ENCODE measurements at regions not wholly inside any gene's neighbourhood (a gene's known extent, or its start where the extent isn't known, plus 50 kb on each side); places are given as distances from the start of the nearest gene placed in this dataset.

- no peak for TF ChIP-seq CTCF (IDR thresholded peaks at IDR 0.05)
- TF ChIP-seq POLR2A (IDR thresholded peaks at IDR 0.05): no peak
- no peak for TF ChIP-seq POLR2AphosphoS5 (IDR thresholded peaks at IDR 0.05)
Observed at GRCh38 chr9:89706086-89706485, 101.3 kb downstream of the GADD45G start.

Measured in breast epithelium (tissue), 3 donors.